ENCODE measurements at regions not wholly inside any gene's neighbourhood (a gene's known extent, or its start where the extent isn't known, plus 50 kb on each side); places are given as distances from the start of the nearest gene placed in this dataset.

- TF ChIP-seq CTCF (conservative IDR thresholded peaks at IDR 0.05), result no peak
- no peak for TF ChIP-seq EZH2 (IDR thresholded peaks at IDR 0.05; ENCODE audit: low read depth)
- H3K79me2 ChIP-seq (ENCODE audit: low read depth), result no peaks in the 10 kb centered on the region
- H3K4me2 ChIP-seq, result peak overlapping the region; percentile 54; the same call in 1 of the 2 replicates
- H3F3A ChIP-seq (ENCODE audit: insufficient read depth, low read depth), result peaks cover 4% of the 10 kb centered on the region
- BruUV-seq (replicated peaks), result no TSS peak
- no peak overlapping the region for H2AFZ ChIP-seq
- no peaks in the 10 kb centered on the region for H3K9me2 ChIP-seq (ENCODE audit: insufficient read depth)
- H3K27me3 ChIP-seq (ENCODE audit: insufficient read depth, low read depth), result no peaks in the 10 kb centered on the region
- no peaks in the 10 kb centered on the region; the same call in 1 of the 2 replicates for H3K36me3 ChIP-seq (ENCODE audit: low read depth)
- POLR2A ChIA-PET (ENCODE audit: unreplicated experiment), result no interaction called here
- H4K20me1 ChIP-seq (ENCODE audit: insufficient read depth), result no peaks in the 10 kb centered on the region
- H3K4me3 ChIP-seq, result no peak overlapping the region; the same call in 1 of the 2 replicates
- no peak for DNase-seq
- peak overlapping the region; percentile 65 for H3K27ac ChIP-seq
- intact Hi-C loops (cut with micrococcal nuclease; ENCODE audit: unreplicated experiment), result loop anchor here (1.0 kb wide), 1 partner anchor 97 kb away; no protein-coding TSS in a partner anchor
- peaks cover 33% of the 10 kb centered on the region for H3K4me1 ChIP-seq (replicated peaks; ENCODE audit: insufficient read depth)
- no peaks in the 10 kb centered on the region; the same call in 1 of the 2 replicates for H3K9me3 ChIP-seq (ENCODE audit: insufficient read depth, low read depth)
- CTCF ChIA-PET, result no interaction called here
These were observed 663.3 kb upstream of the ACVR2A start for GRCh38 chr2:147181351-147182029.

- DNase-seq, result peak in 1 of 2 experiments; percentile 80
- Histone ChIP-seq H3K4me1 (replicated peaks; ENCODE audit: insufficient read depth) (peaks cover 26% of the 10 kb centered on the region), H3K4me2 (peak overlapping the region; percentile 26; the same call in 1 of the 2 replicates), H3F3A (ENCODE audit: insufficient read depth, low read depth) (peaks cover 4% of the 10 kb centered on the region), H2AFZ (no peak overlapping the region), H4K20me1 (ENCODE audit: insufficient read depth) (no peaks in the 10 kb centered on the region), H3K4me3 (no peak overlapping the region), H3K36me3 (ENCODE audit: low read depth) (no peaks in the 10 kb centered on the region; the same call in 1 of the 2 replicates), H3K9me3 (ENCODE audit: insufficient read depth, low read depth) (no peaks in the 10 kb centered on the region; the same call in 1 of the 2 replicates), H3K79me2 (ENCODE audit: low read depth) (no peaks in the 10 kb centered on the region), H3K27ac (peak overlapping the region; percentile 46), H3K9me2 (ENCODE audit: insufficient read depth) (no peaks in the 10 kb centered on the region), H3K27me3 (ENCODE audit: insufficient read depth, low read depth) (no peaks in the 10 kb centered on the region)
- POLR2A ChIA-PET (ENCODE audit: unreplicated experiment), result interaction anchor here (0.5 to 0.7 kb wide), 2 partner anchors 77 to 1337 kb away, joined by 3 to 6 read pairs; no protein-coding TSS in a partner anchor
- no TSS peak for BruUV-seq (replicated peaks)
- CTCF ChIA-PET, result no interaction called here
- no peak for TF ChIP-seq CTCF (conservative IDR thresholded peaks at IDR 0.05)
- intact Hi-C loops (cut with micrococcal nuclease; ENCODE audit: unreplicated experiment), result no loop called here
These were observed 667.6 kb upstream of the ACVR2A start for GRCh38 chr2:147177071-147177857.

- no peak for DNase-seq
- Histone ChIP-seq H2AFZ (no peak overlapping the region), H3K36me3 (ENCODE audit: low read depth) (no peaks in the 10 kb centered on the region), H3K4me1 (replicated peaks; ENCODE audit: insufficient read depth) (peaks cover 13% of the 10 kb centered on the region), H3K9me3 (ENCODE audit: insufficient read depth, low read depth) (no peaks in the 10 kb centered on the region), H3K27me3 (ENCODE audit: insufficient read depth, low read depth) (no peaks in the 10 kb centered on the region), H3K9me2 (ENCODE audit: insufficient read depth) (no peaks in the 10 kb centered on the region), H3K4me2 (no peak overlapping the region), H3F3A (ENCODE audit: insufficient read depth, low read depth) (no peaks in the 10 kb centered on the region; the same call in 1 of the 2 replicates), H4K20me1 (ENCODE audit: insufficient read depth) (no peaks in the 10 kb centered on the region), H3K4me3 (no peak overlapping the region), H3K79me2 (ENCODE audit: low read depth) (no peaks in the 10 kb centered on the region), H3K27ac (no peak overlapping the region)
- intact Hi-C loops (cut with micrococcal nuclease; ENCODE audit: unreplicated experiment), result no loop called here
- TF ChIP-seq EZH2 (IDR thresholded peaks at IDR 0.05; ENCODE audit: low read depth), result no peak
- TF ChIP-seq CTCF (conservative IDR thresholded peaks at IDR 0.05), result no peak
- BruUV-seq (replicated peaks), result no TSS peak
- ChIA-PET CTCF (no interaction called here), POLR2A (ENCODE audit: unreplicated experiment) (no interaction called here)
These were observed 670.0 kb upstream of the ACVR2A start for GRCh38 chr2:147174824-147175254.
